Thoracic aorta (tissue), 2 donors: ENCODE measurements at regions not wholly inside any gene's neighbourhood (a gene's known extent, or its start where the extent isn't known, plus 50 kb on each side); places are given as distances from the start of the nearest gene placed in this dataset.
"Not testable (repeated sequence)": the region's sequence is repeated elsewhere in the genome, so short reads cannot be mapped to it uniquely, and the experiment has no call there.

Experiments
- ATAC-seq: fragments of 150-250 bp; one replicate; pipeline ENCODE4 v1.8.0; 2017; ENCODE audit warnings: low read depth; ENCODE audit not compliant: insufficient number of reproducible peaks, low FRiP score
- DNase-seq: peaks from one replicate; pipeline ENCODE4 v3.0.0-alpha.2; 2020; ENCODE audit warnings: low spot score
- H3K27ac ChIP-seq, 2 donors: fragments of 200-600 bp; sonication (generic); 1 replicate in 1 of 2; 2 replicates in 1 of 2; pipeline ENCODE4 v1.5.1; 2016; ENCODE audit warnings: mild to moderate bottlenecking in 2 of 2, moderate library complexity in 2 of 2
- H3K27me3 ChIP-seq: fragments of 200-600 bp; sonication (generic); replicated peaks from 2 replicates; pipeline ENCODE4 v1.6.0; 2016; ENCODE audit warnings: mild to moderate bottlenecking; ENCODE audit not compliant: insufficient read depth
- H3K36me3 ChIP-seq: fragments of 200-600 bp; sonication (generic); one replicate; pipeline ENCODE4 v1.5.1; 2016
- H3K4me1 ChIP-seq, 2 donors: fragments of 200-600 bp; sonication (generic); 1 replicate in 1 of 2; 2 replicates in 1 of 2; pipeline versions ENCODE4 v1.5.1 to v1.6.0; 2016; ENCODE audit warnings: low read depth in 2 of 2, mild to moderate bottlenecking in 1 of 2; ENCODE audit not compliant: control insufficient read depth in 1 of 2
- H3K4me3 ChIP-seq: fragments of 200-600 bp; sonication (generic); 2 replicates; pipeline ENCODE4 v1.5.1; 2016; ENCODE audit warnings: mild to moderate bottlenecking
- H3K9me3 ChIP-seq: fragments of 200-600 bp; sonication (generic); 2 replicates; pipeline ENCODE4 v1.5.1; 2016
- CTCF ChIP-seq: fragments of 200-600 bp; sonication (generic); IDR thresholded peaks from one replicate; pipeline ENCODE4 v1.5.1; 2019; ENCODE audit warnings: antibody characterized with exemption

- no peak overlapping the region for H3K4me3 ChIP-seq
- no peak for TF ChIP-seq CTCF
- no peaks in the 10 kb centered on the region for H3K27me3 ChIP-seq
- H3K9me3 ChIP-seq, result no peaks in the 10 kb centered on the region
- no peaks in the 10 kb centered on the region for H3K4me1 ChIP-seq
- H3K36me3 ChIP-seq, result no peaks in the 10 kb centered on the region
- ATAC-seq (no peak), DNase-seq (no peak)
- H3K27ac ChIP-seq, result no peak overlapping the region
Observed at GRCh38 chr18:30440351-30440750, 602.2 kb downstream of the DSC3 start.

GRCh38 chr18:30439174-30439573, 603.4 kb downstream of the DSC3 start:
- no peaks in the 10 kb centered on the region for H3K9me3 ChIP-seq
- no peak for TF ChIP-seq CTCF
- H3K4me3 ChIP-seq, result no peak overlapping the region
- DNase-seq, result no peak
- no peak for ATAC-seq
- no peaks in the 10 kb centered on the region for H3K27me3 ChIP-seq
- H3K36me3 ChIP-seq, result no peaks in the 10 kb centered on the region
- no peaks in the 10 kb centered on the region for H3K4me1 ChIP-seq
- H3K27ac ChIP-seq, result no peak overlapping the region

- Histone ChIP-seq H3K36me3 (no peaks in the 10 kb centered on the region), H3K27ac (no peak overlapping the region), H3K4me1 (no peaks in the 10 kb centered on the region), H3K4me3 (no peak overlapping the region), H3K27me3 (no peaks in the 10 kb centered on the region), H3K9me3 (no peaks in the 10 kb centered on the region)
- DNase-seq (no peak), ATAC-seq (no peak)
- TF ChIP-seq CTCF, result no peak
Observed at GRCh38 chr18:30432349-30432748, 610.2 kb downstream of the DSC3 start.

GRCh38 chr18:30419399-30419798, 623.1 kb downstream of the DSC3 start:
- ATAC-seq, DNase-seq, H3K9me3 ChIP-seq, H3K36me3 ChIP-seq, H3K4me3 ChIP-seq, H3K27me3 ChIP-seq, H3K4me1 ChIP-seq, H3K27ac ChIP-seq: not testable (repeated sequence)

- H3K4me3 ChIP-seq, result no peak overlapping the region
- H3K27me3 ChIP-seq, result no peaks in the 10 kb centered on the region
- no peaks in the 10 kb centered on the region for H3K36me3 ChIP-seq
- no peak for DNase-seq
- H3K9me3 ChIP-seq, result no peaks in the 10 kb centered on the region
- no peak overlapping the region for H3K27ac ChIP-seq
- no peaks in the 10 kb centered on the region for H3K4me1 ChIP-seq
- ATAC-seq, result no peak
- TF ChIP-seq CTCF, result no peak
Observed at GRCh38 chr18:30415903-30416302, 626.6 kb downstream of the DSC3 start.

- ATAC-seq, result no peak
- Histone ChIP-seq H3K27me3 (no peaks in the 10 kb centered on the region), H3K4me1 (no peaks in the 10 kb centered on the region), H3K9me3 (peaks cover 3% of the 10 kb centered on the region), H3K27ac (no peak overlapping the region), H3K36me3 (no peaks in the 10 kb centered on the region), H3K4me3 (no peak overlapping the region)
- DNase-seq, result no peak
- no peak for TF ChIP-seq CTCF
Observed at GRCh38 chr18:30409120-30409519, 633.4 kb downstream of the DSC3 start.
